ENCODE measurements at regions not wholly inside any gene's neighbourhood (a gene's known extent, or its start where the extent isn't known, plus 50 kb on each side); places are given as distances from the start of the nearest gene placed in this dataset.

DNA sequence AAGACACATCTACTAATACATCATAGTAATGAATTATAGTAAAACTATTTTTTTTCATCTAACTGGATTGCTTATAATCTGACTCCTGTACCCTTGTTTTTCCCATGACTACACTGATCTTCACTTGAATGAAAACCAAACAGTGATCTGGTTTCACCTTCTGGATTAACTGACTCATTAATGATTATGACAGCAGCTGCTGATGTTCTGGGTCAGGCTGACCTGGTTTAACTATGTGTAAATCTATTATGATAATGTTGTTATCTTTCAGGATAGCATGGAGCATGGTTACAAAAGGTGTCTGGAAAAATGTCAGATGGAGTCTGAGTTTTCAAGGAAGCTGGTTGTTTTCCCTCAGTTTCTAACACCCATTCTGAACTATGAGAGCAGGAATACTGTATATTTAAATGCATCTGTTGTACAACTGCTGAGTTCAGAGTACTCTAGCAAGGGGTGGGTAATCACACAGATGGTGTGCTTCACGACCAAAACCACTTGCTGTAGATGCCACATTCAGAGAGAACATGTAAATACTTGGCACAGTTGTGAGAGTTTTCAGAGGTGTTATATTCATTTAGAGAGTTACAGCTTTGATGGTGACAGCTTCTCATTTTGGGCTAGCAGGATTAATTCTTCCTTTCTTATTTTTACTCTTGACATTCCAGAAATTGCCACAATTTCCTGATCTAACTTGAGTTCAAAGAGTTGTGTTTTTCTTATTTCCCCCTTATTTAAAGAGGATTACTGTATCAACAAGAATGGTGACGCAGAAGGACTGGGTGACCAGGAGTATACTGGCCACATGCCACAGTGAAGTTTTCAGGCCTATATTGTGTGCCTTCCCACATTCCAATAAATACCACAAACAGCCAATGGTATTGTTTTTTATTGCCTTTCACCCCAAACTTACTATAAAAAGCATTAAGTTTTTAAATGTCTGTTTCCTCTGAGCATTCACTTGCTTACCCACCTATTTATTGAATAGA, 249.7 kb upstream of the TET2 start:
- TF ChIP-seq ARNT (IDR thresholded peaks at IDR 0.05): no peak
- TF ChIP-seq BHLHE40 (IDR thresholded peaks at IDR 0.05; ENCODE audit: borderline replicate concordance): no peak
- no peak for TF ChIP-seq FOXM1 (IDR thresholded peaks at IDR 0.05; ENCODE audit: borderline replicate concordance)
- TF ChIP-seq CTBP1 (IDR thresholded peaks at IDR 0.05; ENCODE audit: borderline replicate concordance): no peak
- no peak for TF ChIP-seq TARDBP (IDR thresholded peaks at IDR 0.05)
- TF ChIP-seq SP1 (IDR thresholded peaks at IDR 0.05): no peak
- TF ChIP-seq NFRKB (IDR thresholded peaks at IDR 0.05): no peak
- TF ChIP-seq FOXK2 (IDR thresholded peaks at IDR 0.05): no peak
- TF ChIP-seq LEF1 (IDR thresholded peaks at IDR 0.05; ENCODE audit: borderline replicate concordance): no peak
- TF ChIP-seq ZNF384 (IDR thresholded peaks at IDR 0.05): no peak
- no peak for TF ChIP-seq L3MBTL2 (conservative IDR thresholded peaks at IDR 0.05)

Measured in HEK293T (cell line).